Neural cell (in vitro differentiated cells): ENCODE measurements at regions not wholly inside any gene's neighbourhood (a gene's known extent, or its start where the extent isn't known, plus 50 kb on each side); places are given as distances from the start of the nearest gene placed in this dataset.

Experiments used
- H2AFZ ChIP-seq: fragments of 200-600, 300-800 bp; sonication (generic), shearing (Covaris generic); 2 replicates; pipeline ENCODE4 v1.6.0; 2014; ENCODE audit warnings: low read depth, mild to moderate bottlenecking, antibody characterized with exemption, low read length, moderate library complexity
- H3F3A ChIP-seq: fragments of 200-600 bp; shearing (Covaris generic); 2 replicates; pipeline ENCODE4 v1.6.1; 2016; ENCODE audit warnings: mild to moderate bottlenecking, moderate library complexity, mixed read lengths, antibody characterized with exemption, low read length; ENCODE audit not compliant: insufficient read depth, poor library complexity, severe bottlenecking
- H3K27ac ChIP-seq: fragments of 200-600, 300-800 bp; sonication (generic), shearing (Covaris generic); 2 replicates; pipeline ENCODE4 v1.5.1; 2014; ENCODE audit warnings: mild to moderate bottlenecking, low read length, moderate library complexity
- H3K27me3 ChIP-seq: fragments of 300-800, 200-600 bp; sonication (generic), shearing (Covaris generic); 2 replicates; pipeline ENCODE4 v1.6.0; 2014; ENCODE audit warnings: mild to moderate bottlenecking, low read depth, low read length, moderate library complexity; ENCODE audit not compliant: insufficient read depth
- H3K36me3 ChIP-seq: fragments of 300-800, 200-600 bp; sonication (generic), shearing (Covaris generic); 2 replicates; pipeline ENCODE4 v1.5.1; 2014; ENCODE audit warnings: mild to moderate bottlenecking, antibody characterized with exemption, low read length, moderate library complexity; ENCODE audit not compliant: insufficient read depth
- H3K4me2 ChIP-seq: fragments of 300-800, 200-600 bp; sonication (generic), shearing (Covaris generic); 2 replicates; pipeline ENCODE4 v1.6.0; 2014; ENCODE audit warnings: mild to moderate bottlenecking, low read length
- H3K4me3 ChIP-seq: fragments of 300-800, 200-600 bp; sonication (generic), shearing (Covaris generic); 2 replicates; pipeline ENCODE4 v1.5.1; 2014; ENCODE audit warnings: mild to moderate bottlenecking, low read length, moderate library complexity
- H3K79me2 ChIP-seq: fragments of 200-600 bp; shearing (Covaris generic); replicated peaks from 2 replicates; pipeline ENCODE4 v1.6.0; 2014; ENCODE audit warnings: mild to moderate bottlenecking, low read length, moderate library complexity; ENCODE audit not compliant: insufficient read depth
- H3K9ac ChIP-seq: fragments of 300-800, 200-600 bp; sonication (generic), shearing (Covaris generic); 2 replicates; pipeline ENCODE4 v1.6.1; 2016; ENCODE audit warnings: mild to moderate bottlenecking, low read length, mixed read lengths
- H3K9me2 ChIP-seq: fragments of 200-600 bp; shearing (Covaris generic); 2 replicates; pipeline ENCODE4 v1.6.1; 2016; ENCODE audit warnings: mild to moderate bottlenecking, low read length, mixed read lengths; ENCODE audit not compliant: insufficient read depth
- H3K9me3 ChIP-seq: fragments of 200-600, 300-800 bp; sonication (generic), shearing (Covaris generic); 2 replicates; pipeline ENCODE4 v1.6.1; 2016; ENCODE audit warnings: mild to moderate bottlenecking, mixed run types, low read length, moderate library complexity, mixed read lengths
- H4K20me1 ChIP-seq: fragments of 200-600 bp; shearing (Covaris generic); 2 replicates; pipeline ENCODE4 v1.6.1; 2016; ENCODE audit warnings: mild to moderate bottlenecking, mixed run types; ENCODE audit not compliant: insufficient read depth
- EP300 ChIP-seq: fragments of 450-650 bp; conservative IDR thresholded peaks from 2 replicates; pipeline ENCODE4 v1.6.1; 2014; ENCODE audit warnings: antibody characterized with exemption, mild to moderate bottlenecking, moderate library complexity; ENCODE audit not compliant: poor library complexity, severe bottlenecking
- EZH2 ChIP-seq: fragments of 200-600, 300-800 bp; shearing (Covaris generic), sonication (generic); IDR thresholded peaks from 2 replicates; pipeline ENCODE4 v1.6.1; 2014; ENCODE audit warnings: antibody characterized with exemption, low read length, borderline replicate concordance, mild to moderate bottlenecking; ENCODE audit not compliant: insufficient read depth, poor library complexity, severe bottlenecking
- MXI1 ChIP-seq: fragments of 450-650 bp; conservative IDR thresholded peaks from 2 replicates; pipeline ENCODE4 v1.6.1; 2014; ENCODE audit warnings: antibody characterized with exemption, mild to moderate bottlenecking; ENCODE audit not compliant: poor library complexity, severe bottlenecking
- POLR2AphosphoS5 ChIP-seq: IDR thresholded peaks from 2 replicates; pipeline ENCODE4 v1.6.1; 2012
- RAD21 ChIP-seq: fragments of 450-650 bp; conservative IDR thresholded peaks from 2 replicates; pipeline ENCODE4 v1.6.1; 2014; ENCODE audit warnings: antibody characterized with exemption, mild to moderate bottlenecking, moderate library complexity
- SMC3 ChIP-seq: fragments of 450-650 bp; conservative IDR thresholded peaks from 2 replicates; pipeline ENCODE4 v1.6.1; 2014; ENCODE audit warnings: antibody characterized with exemption, mild to moderate bottlenecking, moderate library complexity; ENCODE audit not compliant: poor library complexity
- TAF1 ChIP-seq: IDR thresholded peaks from 2 replicates; pipeline ENCODE4 v1.6.1; 2012; ENCODE audit warnings: low read depth
- TF ChIP-seq, protein P1 (sequence below): fragments of 450-650 bp; IDR thresholded peaks from 2 replicates; pipeline ENCODE4 v1.5.1; 2014; ENCODE audit warnings: antibody characterized with exemption, mild to moderate bottlenecking, moderate library complexity; ENCODE audit not compliant: poor library complexity, severe bottlenecking
- TF ChIP-seq, protein P2 (sequence below): IDR thresholded peaks from 2 replicates; pipeline ENCODE4 v1.6.1; 2012; ENCODE audit warnings: borderline replicate concordance

DNA sequence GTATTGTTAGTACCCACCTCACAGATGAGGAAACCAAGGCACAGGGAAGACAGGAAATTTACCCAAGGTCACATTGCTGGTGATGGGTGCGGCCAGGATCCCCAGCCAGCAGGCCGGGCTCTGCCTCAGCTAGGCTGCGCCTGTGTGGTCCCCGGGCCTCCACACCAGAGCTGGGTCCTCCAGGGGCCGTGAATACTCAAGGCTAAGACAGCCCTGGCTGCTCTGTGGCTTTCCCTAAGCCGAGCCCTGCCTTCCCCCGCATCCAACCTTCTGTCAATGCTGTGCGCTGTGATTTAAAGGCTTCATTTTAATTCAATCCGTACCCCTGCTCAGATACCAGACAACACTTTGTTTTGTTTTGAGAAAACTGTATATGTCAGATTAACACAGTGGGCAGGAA lies 246.7 kb downstream of the TTLL2 start:
- H3K9ac ChIP-seq: no peak overlapping the region
- no peaks in the 10 kb centered on the region for H3K9me2 ChIP-seq
- H3F3A ChIP-seq: no peaks in the 10 kb centered on the region
- no peaks in the 10 kb centered on the region for H3K36me3 ChIP-seq
- no peak overlapping the region for H3K27ac ChIP-seq
- TF ChIP-seq SMC3 (no peak), EP300 (no peak), MXI1 (no peak)
- H4K20me1 ChIP-seq: no peaks in the 10 kb centered on the region
- H3K4me3 ChIP-seq: no peak overlapping the region
- H2AFZ ChIP-seq: no peak overlapping the region
- H3K79me2 ChIP-seq: no peaks in the 10 kb centered on the region
- H3K4me2 ChIP-seq: no peak overlapping the region
- H3K9me3 ChIP-seq: no peaks in the 10 kb centered on the region
- no peaks in the 10 kb centered on the region for H3K27me3 ChIP-seq

DNA sequence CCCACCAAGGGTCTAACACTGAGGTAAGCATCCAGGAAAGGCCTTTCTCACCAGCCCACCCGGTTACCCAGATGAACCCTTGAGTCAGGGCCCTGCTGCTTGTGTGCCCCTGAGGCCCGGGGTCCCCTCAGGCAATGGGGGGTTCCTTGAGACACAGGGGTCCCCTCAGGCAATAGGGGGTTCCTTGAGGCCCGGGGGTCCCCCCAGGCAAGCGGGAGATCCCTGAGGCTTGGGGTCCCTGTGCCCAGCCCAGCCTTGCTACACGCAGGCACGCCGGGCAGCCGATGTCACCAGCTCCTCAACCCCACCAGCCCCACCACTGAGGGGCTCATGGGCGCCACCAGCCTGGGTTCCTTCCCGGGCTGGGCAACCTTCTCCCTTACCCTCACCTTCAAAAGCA lies 247.2 kb downstream of the TTLL2 start:
- H2AFZ ChIP-seq: no peak overlapping the region
- H3K4me3 ChIP-seq: no peak overlapping the region
- no peaks in the 10 kb centered on the region for H3K27me3 ChIP-seq
- H3K9me3 ChIP-seq: no peaks in the 10 kb centered on the region
- no peaks in the 10 kb centered on the region for H3K79me2 ChIP-seq
- TF ChIP-seq MXI1: no peak
- no peak for TF ChIP-seq SMC3
- TF ChIP-seq, protein P1, sequence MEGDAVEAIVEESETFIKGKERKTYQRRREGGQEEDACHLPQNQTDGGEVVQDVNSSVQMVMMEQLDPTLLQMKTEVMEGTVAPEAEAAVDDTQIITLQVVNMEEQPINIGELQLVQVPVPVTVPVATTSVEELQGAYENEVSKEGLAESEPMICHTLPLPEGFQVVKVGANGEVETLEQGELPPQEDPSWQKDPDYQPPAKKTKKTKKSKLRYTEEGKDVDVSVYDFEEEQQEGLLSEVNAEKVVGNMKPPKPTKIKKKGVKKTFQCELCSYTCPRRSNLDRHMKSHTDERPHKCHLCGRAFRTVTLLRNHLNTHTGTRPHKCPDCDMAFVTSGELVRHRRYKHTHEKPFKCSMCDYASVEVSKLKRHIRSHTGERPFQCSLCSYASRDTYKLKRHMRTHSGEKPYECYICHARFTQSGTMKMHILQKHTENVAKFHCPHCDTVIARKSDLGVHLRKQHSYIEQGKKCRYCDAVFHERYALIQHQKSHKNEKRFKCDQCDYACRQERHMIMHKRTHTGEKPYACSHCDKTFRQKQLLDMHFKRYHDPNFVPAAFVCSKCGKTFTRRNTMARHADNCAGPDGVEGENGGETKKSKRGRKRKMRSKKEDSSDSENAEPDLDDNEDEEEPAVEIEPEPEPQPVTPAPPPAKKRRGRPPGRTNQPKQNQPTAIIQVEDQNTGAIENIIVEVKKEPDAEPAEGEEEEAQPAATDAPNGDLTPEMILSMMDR: no peak
- no peak for TF ChIP-seq POLR2AphosphoS5
- TF ChIP-seq, protein P2, sequence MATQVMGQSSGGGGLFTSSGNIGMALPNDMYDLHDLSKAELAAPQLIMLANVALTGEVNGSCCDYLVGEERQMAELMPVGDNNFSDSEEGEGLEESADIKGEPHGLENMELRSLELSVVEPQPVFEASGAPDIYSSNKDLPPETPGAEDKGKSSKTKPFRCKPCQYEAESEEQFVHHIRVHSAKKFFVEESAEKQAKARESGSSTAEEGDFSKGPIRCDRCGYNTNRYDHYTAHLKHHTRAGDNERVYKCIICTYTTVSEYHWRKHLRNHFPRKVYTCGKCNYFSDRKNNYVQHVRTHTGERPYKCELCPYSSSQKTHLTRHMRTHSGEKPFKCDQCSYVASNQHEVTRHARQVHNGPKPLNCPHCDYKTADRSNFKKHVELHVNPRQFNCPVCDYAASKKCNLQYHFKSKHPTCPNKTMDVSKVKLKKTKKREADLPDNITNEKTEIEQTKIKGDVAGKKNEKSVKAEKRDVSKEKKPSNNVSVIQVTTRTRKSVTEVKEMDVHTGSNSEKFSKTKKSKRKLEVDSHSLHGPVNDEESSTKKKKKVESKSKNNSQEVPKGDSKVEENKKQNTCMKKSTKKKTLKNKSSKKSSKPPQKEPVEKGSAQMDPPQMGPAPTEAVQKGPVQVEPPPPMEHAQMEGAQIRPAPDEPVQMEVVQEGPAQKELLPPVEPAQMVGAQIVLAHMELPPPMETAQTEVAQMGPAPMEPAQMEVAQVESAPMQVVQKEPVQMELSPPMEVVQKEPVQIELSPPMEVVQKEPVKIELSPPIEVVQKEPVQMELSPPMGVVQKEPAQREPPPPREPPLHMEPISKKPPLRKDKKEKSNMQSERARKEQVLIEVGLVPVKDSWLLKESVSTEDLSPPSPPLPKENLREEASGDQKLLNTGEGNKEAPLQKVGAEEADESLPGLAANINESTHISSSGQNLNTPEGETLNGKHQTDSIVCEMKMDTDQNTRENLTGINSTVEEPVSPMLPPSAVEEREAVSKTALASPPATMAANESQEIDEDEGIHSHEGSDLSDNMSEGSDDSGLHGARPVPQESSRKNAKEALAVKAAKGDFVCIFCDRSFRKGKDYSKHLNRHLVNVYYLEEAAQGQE: no peak
- TF ChIP-seq EP300: no peak
- TF ChIP-seq TAF1: no peak
- no peak for TF ChIP-seq EZH2
- TF ChIP-seq RAD21: no peak
- H4K20me1 ChIP-seq: no peaks in the 10 kb centered on the region
- H3K27ac ChIP-seq: no peak overlapping the region
- H3K4me2 ChIP-seq: no peak overlapping the region
- no peak overlapping the region for H3K9ac ChIP-seq
- no peaks in the 10 kb centered on the region for H3K36me3 ChIP-seq
- no peaks in the 10 kb centered on the region for H3F3A ChIP-seq
- H3K9me2 ChIP-seq: no peaks in the 10 kb centered on the region

DNA sequence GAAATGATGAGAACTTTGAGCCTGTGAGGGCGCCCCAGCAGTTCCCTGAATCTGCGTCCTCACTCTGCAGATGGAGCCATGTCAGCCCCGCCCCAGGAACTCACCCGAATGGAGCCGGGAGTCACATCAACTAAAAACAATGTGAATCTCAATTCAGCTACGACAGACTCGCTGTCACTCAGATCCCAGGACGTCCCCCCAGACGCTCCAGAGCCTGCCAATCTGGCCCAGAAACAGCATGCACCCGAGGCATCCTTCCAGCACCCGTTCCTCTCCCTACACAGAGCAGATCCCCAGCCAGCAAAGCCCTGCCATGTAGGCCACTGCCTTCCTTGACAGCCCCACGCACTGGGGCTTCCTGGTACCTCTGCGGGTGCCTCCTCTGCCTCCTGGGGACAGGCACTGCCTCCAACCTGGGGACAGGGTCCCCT lies 248.0 kb downstream of the TTLL2 start:
- H3K4me3 ChIP-seq: no peak overlapping the region
- TF ChIP-seq MXI1: no peak
- TF ChIP-seq SMC3: no peak
- no peak for TF ChIP-seq EZH2
- TF ChIP-seq TAF1: no peak
- no peak for TF ChIP-seq RAD21
- no peaks in the 10 kb centered on the region for H3F3A ChIP-seq
- H3K9me3 ChIP-seq: no peaks in the 10 kb centered on the region
- no peaks in the 10 kb centered on the region for H3K27me3 ChIP-seq
- H3K9ac ChIP-seq: no peak overlapping the region
- H3K79me2 ChIP-seq: no peaks in the 10 kb centered on the region
- H3K9me2 ChIP-seq: no peaks in the 10 kb centered on the region
- H2AFZ ChIP-seq: no peak overlapping the region
- H3K27ac ChIP-seq: no peak overlapping the region
- H3K36me3 ChIP-seq: no peaks in the 10 kb centered on the region
- H3K4me2 ChIP-seq: no peak overlapping the region
- H4K20me1 ChIP-seq: no peaks in the 10 kb centered on the region
